ENCODE measurements at regions not wholly inside any gene's neighbourhood (a gene's known extent, or its start where the extent isn't known, plus 50 kb on each side); places are given as distances from the start of the nearest gene placed in this dataset.

DNA sequence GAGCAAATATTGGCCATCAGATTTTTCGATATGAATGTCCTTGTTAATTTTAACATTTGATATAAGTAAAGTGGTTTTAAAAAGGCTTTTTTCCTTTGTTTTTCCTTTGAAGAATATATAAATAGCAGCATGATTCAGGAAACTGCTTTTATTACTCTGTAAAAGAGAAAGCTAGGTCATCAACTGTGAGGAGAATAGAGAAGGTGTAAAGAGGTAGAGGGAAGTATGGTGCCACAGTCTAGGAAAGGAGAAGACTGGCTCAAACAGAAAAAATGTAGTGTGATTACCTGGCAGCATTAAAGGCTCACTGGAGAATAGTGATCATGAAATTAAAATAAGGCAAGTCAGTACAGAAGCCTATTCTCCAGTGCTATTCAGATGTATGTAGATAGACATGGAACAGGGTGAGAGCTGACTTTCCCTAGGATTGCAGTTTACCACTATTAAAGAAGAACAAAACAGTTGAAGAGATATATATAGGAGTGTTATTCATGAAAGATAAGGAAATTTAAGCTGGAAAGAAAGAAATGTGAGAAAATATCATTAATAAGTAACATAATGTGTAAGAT is 1115.9 kb upstream of the PCDH9 start:
- DNase-seq, result no peak
- Histone ChIP-seq H3K36me3 (no peaks in the 10 kb centered on the region), H3K27ac (no peak overlapping the region), H3K27me3 (no peaks in the 10 kb centered on the region), H3K9me3 (peaks cover 0 to 2% (median 0%) of the 10 kb centered on the region in 4 donors), H3K4me1 (no peaks in the 10 kb centered on the region), H3K4me3 (no peak overlapping the region)
- 67 to 71% methylated on average over 1 of the region's 1 CpG for whole genome bisulfite sequencing, 2 donors
- TF ChIP-seq POLR2AphosphoS5 (IDR thresholded peaks at IDR 0.05), result no peak
- TF ChIP-seq, protein P1, sequence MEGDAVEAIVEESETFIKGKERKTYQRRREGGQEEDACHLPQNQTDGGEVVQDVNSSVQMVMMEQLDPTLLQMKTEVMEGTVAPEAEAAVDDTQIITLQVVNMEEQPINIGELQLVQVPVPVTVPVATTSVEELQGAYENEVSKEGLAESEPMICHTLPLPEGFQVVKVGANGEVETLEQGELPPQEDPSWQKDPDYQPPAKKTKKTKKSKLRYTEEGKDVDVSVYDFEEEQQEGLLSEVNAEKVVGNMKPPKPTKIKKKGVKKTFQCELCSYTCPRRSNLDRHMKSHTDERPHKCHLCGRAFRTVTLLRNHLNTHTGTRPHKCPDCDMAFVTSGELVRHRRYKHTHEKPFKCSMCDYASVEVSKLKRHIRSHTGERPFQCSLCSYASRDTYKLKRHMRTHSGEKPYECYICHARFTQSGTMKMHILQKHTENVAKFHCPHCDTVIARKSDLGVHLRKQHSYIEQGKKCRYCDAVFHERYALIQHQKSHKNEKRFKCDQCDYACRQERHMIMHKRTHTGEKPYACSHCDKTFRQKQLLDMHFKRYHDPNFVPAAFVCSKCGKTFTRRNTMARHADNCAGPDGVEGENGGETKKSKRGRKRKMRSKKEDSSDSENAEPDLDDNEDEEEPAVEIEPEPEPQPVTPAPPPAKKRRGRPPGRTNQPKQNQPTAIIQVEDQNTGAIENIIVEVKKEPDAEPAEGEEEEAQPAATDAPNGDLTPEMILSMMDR (IDR thresholded peaks at IDR 0.05), result no peak
- TF ChIP-seq EP300 (IDR thresholded peaks at IDR 0.05), result no peak
- TF ChIP-seq POLR2A (IDR thresholded peaks at IDR 0.05), result no peak
- no peak for ATAC-seq (ENCODE audit: low FRiP score in 2 of 2)

- H3K36me3 ChIP-seq, result no peaks in the 10 kb centered on the region
- H3K4me1 ChIP-seq, result no peaks in the 10 kb centered on the region
- no peaks in the 10 kb centered on the region for H3K27me3 ChIP-seq
- ATAC-seq (ENCODE audit: low FRiP score in 2 of 2) (no peak), DNase-seq (no peak)
- H3K27ac ChIP-seq, result no peak overlapping the region
- H3K4me3 ChIP-seq, result no peak overlapping the region
- WGBS, 2 donors, result 81 to 88% methylated on average over 2 of the region's 2 CpGs
- TF ChIP-seq POLR2AphosphoS5 (IDR thresholded peaks at IDR 0.05) (no peak), POLR2A (IDR thresholded peaks at IDR 0.05) (no peak)
- TF ChIP-seq, protein P1 (IDR thresholded peaks at IDR 0.05), result no peak
- peaks cover 0 to 18% (median 3%) of the 10 kb centered on the region in 4 donors for H3K9me3 ChIP-seq
Measured at GRCh38 chr13:68323124-68323523, 1093.0 kb upstream of the PCDH9 start.

GRCh38 chr13:68319384-68319783 is 1089.2 kb upstream of the PCDH9 start:
- Histone ChIP-seq H3K4me1 (no peaks in the 10 kb centered on the region), H3K27ac (no peak overlapping the region), H3K36me3 (no peaks in the 10 kb centered on the region), H3K9me3 (peaks cover 0 to 18% (median 3%) of the 10 kb centered on the region in 4 donors), H3K27me3 (no peaks in the 10 kb centered on the region), H3K4me3 (no peak overlapping the region)
- ATAC-seq (ENCODE audit: low FRiP score in 2 of 2), result no peak
- DNase-seq, result no peak
- TF ChIP-seq POLR2A (IDR thresholded peaks at IDR 0.05) (no peak), EP300 (IDR thresholded peaks at IDR 0.05) (no peak), POLR2AphosphoS5 (IDR thresholded peaks at IDR 0.05) (no peak)
- 72 to 75% methylated on average over 2 of the region's 2 CpGs for WGBS, 2 donors

- DNase-seq, result no peak
- 25 to 30% methylated on average over 1 of the region's 1 CpG for WGBS, 2 donors
- H3K27ac ChIP-seq, result no peak overlapping the region
- H3K4me1 ChIP-seq, result no peaks in the 10 kb centered on the region
- ATAC-seq (ENCODE audit: low FRiP score in 2 of 2), result no peak
- H3K4me3 ChIP-seq, result no peak overlapping the region
- no peaks in the 10 kb centered on the region for H3K27me3 ChIP-seq
- no peaks in the 10 kb centered on the region for H3K36me3 ChIP-seq
- H3K9me3 ChIP-seq, result no peaks in the 10 kb centered on the region
- TF ChIP-seq, protein P1 (IDR thresholded peaks at IDR 0.05), result peak in 3 of 6 experiments; percentile 8 to 12 (median 10)
- TF ChIP-seq POLR2A (IDR thresholded peaks at IDR 0.05) (no peak), EP300 (IDR thresholded peaks at IDR 0.05) (no peak), POLR2AphosphoS5 (IDR thresholded peaks at IDR 0.05) (no peak)
Measured at GRCh38 chr13:68304286-68304893, 1074.3 kb upstream of the PCDH9 start.

GRCh38 chr13:68293631-68294030 is 1063.5 kb upstream of the PCDH9 start:
- no peaks in the 10 kb centered on the region for H3K9me3 ChIP-seq
- H3K36me3 ChIP-seq, result no peaks in the 10 kb centered on the region
- no peak overlapping the region for H3K27ac ChIP-seq
- no peaks in the 10 kb centered on the region for H3K4me1 ChIP-seq
- DNase-seq (no peak), ATAC-seq (ENCODE audit: low FRiP score in 2 of 2) (no peak)
- no peak for TF ChIP-seq POLR2AphosphoS5 (IDR thresholded peaks at IDR 0.05)
- TF ChIP-seq POLR2A (IDR thresholded peaks at IDR 0.05), result no peak
- TF ChIP-seq EP300 (IDR thresholded peaks at IDR 0.05), result no peak
- TF ChIP-seq, protein P1 (IDR thresholded peaks at IDR 0.05), result no peak
- H3K4me3 ChIP-seq, result no peak overlapping the region
- H3K27me3 ChIP-seq, result no peaks in the 10 kb centered on the region

Measured in upper lobe of left lung (tissue), 6 donors.